T-cell (primary cell): ENCODE measurements at regions not wholly inside any gene's neighbourhood (a gene's known extent, or its start where the extent isn't known, plus 50 kb on each side); places are given as distances from the start of the nearest gene placed in this dataset.

Experiments
- ATAC-seq, 4 experiments: fragments of 200-7000 bp in 3 of 4; fragments of 150-1000 bp in 1 of 4; cut with Tn5 transposase; replicated peaks in 1 of 4; 1 replicate in 3 of 4; 2 replicates in 1 of 4; pipeline ENCODE4 v1.10.0; 2021; ENCODE audit warnings: moderate library complexity in 3 of 4, mild to moderate bottlenecking in 2 of 4, moderate number of reproducible peaks in 1 of 4
- CTCF ChIA-PET, 2 donors: fragments of 300-600 bp; sonication (Branson Sonifier 250); formaldehyde crosslinking; loops; one replicate each; lab custom pipeline; 2022; ENCODE audit warnings: antibody characterized with exemption in 2 of 2; lab: Charles Lee
- POLR2A ChIA-PET, 2 donors: fragments of 300-600 bp; sonication (Branson Sonifier 250); formaldehyde crosslinking; loops; one replicate each; lab custom pipeline; 2022; ENCODE audit warnings: antibody characterized with exemption in 2 of 2; lab: Charles Lee
- DNase-seq, 35 experiments: peaks; one replicate each; pipeline versions ENCODE4 v3.0.0 to v3.0.0-alpha.2; 2013 to 2023
- H3K27ac ChIP-seq: one replicate; pipeline ENCODE4 v1.5.1; 2013; ENCODE audit warnings: low read length
- H3K27me3 ChIP-seq, 2 experiments: replicated peaks in 1 of 2; 1 replicate in 1 of 2; 2 replicates in 1 of 2; pipeline versions ENCODE4 v1.6.1 to v1.7.0; 2013; ENCODE audit warnings: low read length in 1 of 2, mixed read lengths in 1 of 2; ENCODE audit not compliant: control insufficient read depth in 2 of 2, insufficient read depth in 2 of 2; ENCODE audit errors: extremely low read depth in 1 of 2
- H3K36me3 ChIP-seq, 2 donors: 1 replicate in 1 of 2; 2 replicates in 1 of 2; pipeline versions ENCODE4 v1.6.1 to v1.7.0; 2013; ENCODE audit warnings: low read length in 1 of 2; ENCODE audit not compliant: control insufficient read depth in 2 of 2, insufficient read depth in 1 of 2; ENCODE audit errors: extremely low read depth in 1 of 2
- H3K4me1 ChIP-seq, 2 experiments: 1 replicate in 1 of 2; 2 replicates in 1 of 2; pipeline versions ENCODE4 v1.6.1 to v1.7.0; 2013; ENCODE audit warnings: low read length in 2 of 2, mixed read lengths in 1 of 2; ENCODE audit not compliant: insufficient read depth in 2 of 2, control insufficient read depth in 1 of 2; ENCODE audit errors: extremely low read depth in 1 of 2
- H3K4me3 ChIP-seq, 2 donors: 1 replicate in 1 of 2; 2 replicates in 1 of 2; pipeline versions ENCODE4 v1.5.1 to v1.7.0; 2013; ENCODE audit warnings: mild to moderate bottlenecking in 2 of 2, low read length in 1 of 2, moderate library complexity in 1 of 2; ENCODE audit not compliant: control insufficient read depth in 1 of 2; ENCODE audit errors: extremely low read depth in 1 of 2
- H3K9me3 ChIP-seq: 2 replicates; pipeline ENCODE4 v1.7.0; 2013
- H3K27ac Mint-ChIP-seq, 2 donors: one replicate each; pipeline ENCODE4 v1.8.0; 2020 to 2021; ENCODE audit warnings: mild to moderate bottlenecking in 2 of 2, mixed read lengths in 2 of 2
- H3K27me3 Mint-ChIP-seq, 2 donors: one replicate each; pipeline ENCODE4 v1.8.0; 2021 to 2022; ENCODE audit warnings: mixed read lengths in 2 of 2
- H3K36me3 Mint-ChIP-seq: one replicate; pipeline ENCODE4 v1.8.0; 2021; ENCODE audit warnings: mixed read lengths
- H3K4me1 Mint-ChIP-seq, 3 donors: one replicate each; pipeline ENCODE4 v1.8.0; 2020 to 2022; ENCODE audit warnings: mixed read lengths in 3 of 3, mild to moderate bottlenecking in 1 of 3
- H3K4me3 Mint-ChIP-seq, 3 donors: one replicate each; pipeline ENCODE4 v1.8.0; 2020 to 2022; ENCODE audit warnings: mild to moderate bottlenecking in 3 of 3, mixed read lengths in 3 of 3, moderate library complexity in 3 of 3
- H3K9me3 Mint-ChIP-seq, 3 donors: one replicate each; pipeline ENCODE4 v1.8.0; 2020 to 2022; ENCODE audit warnings: mixed read lengths in 3 of 3
- WGBS: methylation state at CpG from one replicate; pipeline ENCODE4 v1.1.5; 2013; ENCODE audit warnings: missing lambda C conversion rate; ENCODE audit not compliant: insufficient coverage; 5-methylcytosine and 5-hydroxymethylcytosine counted together

DNA sequence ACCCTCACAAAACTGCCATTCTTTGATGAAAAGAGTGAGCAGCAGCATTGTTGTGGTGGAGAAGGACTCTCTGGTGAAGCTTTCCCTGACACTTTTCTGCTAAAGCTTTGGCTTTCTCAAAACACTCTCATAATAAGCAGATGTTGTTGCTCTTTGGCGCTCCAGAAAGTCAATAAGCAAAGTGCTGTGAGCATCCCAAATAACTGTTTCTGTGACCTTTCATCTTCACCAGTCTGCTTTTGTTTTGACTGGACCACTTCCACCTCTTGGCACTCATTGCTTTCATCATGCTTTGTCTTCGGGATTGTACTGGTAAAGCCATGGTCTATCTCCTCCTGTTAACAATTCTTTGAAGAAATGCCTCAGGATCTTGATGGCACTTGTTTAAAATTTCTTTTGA lies 424.7 kb upstream of the TMPO start:
- CTCF ChIA-PET: no interaction called here
- Histone ChIP-seq H3K9me3 (no peaks in the 10 kb centered on the region), H3K27me3 (peaks cover 0 to 2% of the 10 kb centered on the region in 2 experiments), H3K36me3 (no peaks in the 10 kb centered on the region), H3K4me3 (no peak overlapping the region), H3K4me1 (no peaks in the 10 kb centered on the region), H3K27ac (no peak overlapping the region)
- Mint-ChIP-seq H3K4me3 (no peak overlapping the region), H3K4me1 (no peaks in the 10 kb centered on the region), H3K27ac (no peak overlapping the region), H3K36me3 (no peaks in the 10 kb centered on the region), H3K9me3 (peaks cover 0 to 8% (median 3%) of the 10 kb centered on the region in 3 donors), H3K27me3 (peaks cover 2 to 10% of the 10 kb centered on the region in 2 donors)
- DNase-seq (no peak), ATAC-seq (no peak)
- WGBS: 78% methylated on average over 2 of the region's 2 CpGs
- POLR2A ChIA-PET: no interaction called here

- no peaks in the 10 kb centered on the region for H3K9me3 Mint-ChIP-seq
- no peaks in the 10 kb centered on the region for H3K36me3 Mint-ChIP-seq
- H3K27ac Mint-ChIP-seq: no peak overlapping the region
- H3K27me3 Mint-ChIP-seq: peaks cover 6 to 9% of the 10 kb centered on the region in 2 donors
- Histone ChIP-seq H3K27ac (no peak overlapping the region), H3K4me1 (no peaks in the 10 kb centered on the region), H3K27me3 (peaks cover 0 to 3% of the 10 kb centered on the region in 2 experiments), H3K36me3 (no peaks in the 10 kb centered on the region), H3K9me3 (no peaks in the 10 kb centered on the region), H3K4me3 (no peak overlapping the region)
- DNase-seq (no peak), ATAC-seq (no peak)
- 76% methylated on average over 2 of the region's 2 CpGs for WGBS
- POLR2A ChIA-PET: interaction anchor here in 1 of 2 donors (0.6 kb wide), 1 partner anchor 328 kb away, joined by 3 read pairs; no protein-coding TSS in a partner anchor
- no peak overlapping the region for H3K4me3 Mint-ChIP-seq
- H3K4me1 Mint-ChIP-seq: no peaks in the 10 kb centered on the region
- CTCF ChIA-PET: no interaction called here
These were observed 419.0 kb upstream of the TMPO start for GRCh38 chr12:98096436-98096835.

- Histone ChIP-seq H3K27me3 (no peaks in the 10 kb centered on the region), H3K4me3 (no peak overlapping the region), H3K27ac (no peak overlapping the region), H3K36me3 (no peaks in the 10 kb centered on the region), H3K4me1 (no peaks in the 10 kb centered on the region), H3K9me3 (no peaks in the 10 kb centered on the region)
- H3K27ac Mint-ChIP-seq: no peak overlapping the region
- no peak overlapping the region for H3K4me3 Mint-ChIP-seq
- WGBS: 43% methylated on average over 2 of the region's 7 CpGs
- ChIA-PET POLR2A (no interaction called here), CTCF (interaction anchor here in 1 of 2 donors (0.6 kb wide), 1 partner anchor 9 kb away, joined by 5 read pairs; no protein-coding TSS in a partner anchor)
- DNase-seq (no peak), ATAC-seq (no peak)
- H3K36me3 Mint-ChIP-seq: no peaks in the 10 kb centered on the region
- H3K4me1 Mint-ChIP-seq: no peaks in the 10 kb centered on the region
- H3K27me3 Mint-ChIP-seq: no peaks in the 10 kb centered on the region
- no peaks in the 10 kb centered on the region for H3K9me3 Mint-ChIP-seq
These were observed 409.2 kb upstream of the TMPO start for GRCh38 chr12:98106031-98106683.

DNA sequence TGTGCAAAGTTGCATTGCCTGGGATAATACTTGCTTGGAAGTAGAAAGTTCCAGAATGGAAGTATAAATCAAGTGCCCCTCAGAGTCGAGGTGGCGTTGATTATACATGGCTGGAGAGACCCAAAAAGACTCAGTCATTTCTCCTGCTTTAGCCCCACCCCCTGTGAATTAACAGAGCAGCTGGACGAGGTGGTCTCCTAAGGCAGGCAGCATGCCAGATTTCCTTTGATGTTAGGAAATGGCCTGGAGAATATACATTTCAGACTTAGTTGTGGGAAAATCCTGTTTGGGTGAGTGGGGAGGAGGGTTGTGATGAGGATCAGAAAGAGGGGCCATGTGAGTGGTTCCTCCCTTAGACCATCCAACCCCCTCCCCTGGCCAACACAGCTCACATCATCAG lies 406.1 kb upstream of the TMPO start:
- no peak overlapping the region for H3K27ac ChIP-seq
- no peaks in the 10 kb centered on the region for H3K36me3 Mint-ChIP-seq
- H3K27me3 ChIP-seq: no peaks in the 10 kb centered on the region
- POLR2A ChIA-PET: no interaction called here
- H3K36me3 ChIP-seq: no peaks in the 10 kb centered on the region
- no peaks in the 10 kb centered on the region for H3K4me1 ChIP-seq
- ATAC-seq (no peak), DNase-seq (no peak)
- no peaks in the 10 kb centered on the region for H3K9me3 Mint-ChIP-seq
- CTCF ChIA-PET: no interaction called here
- H3K27me3 Mint-ChIP-seq: no peaks in the 10 kb centered on the region
- no peak overlapping the region for H3K4me3 Mint-ChIP-seq
- no peak overlapping the region for H3K27ac Mint-ChIP-seq
- no peaks in the 10 kb centered on the region for H3K4me1 Mint-ChIP-seq
- no CpG with 5 or more reads among the region's 3 CpGs for WGBS
- H3K4me3 ChIP-seq: no peak overlapping the region
- no peaks in the 10 kb centered on the region for H3K9me3 ChIP-seq

- CTCF ChIA-PET: no interaction called here
- POLR2A ChIA-PET: no interaction called here
- Histone ChIP-seq H3K4me1 (no peaks in the 10 kb centered on the region), H3K36me3 (no peaks in the 10 kb centered on the region), H3K27ac (no peak overlapping the region), H3K4me3 (no peak overlapping the region), H3K9me3 (no peaks in the 10 kb centered on the region), H3K27me3 (no peaks in the 10 kb centered on the region)
- no peaks in the 10 kb centered on the region for H3K9me3 Mint-ChIP-seq
- no peaks in the 10 kb centered on the region for H3K27me3 Mint-ChIP-seq
- no peaks in the 10 kb centered on the region for H3K36me3 Mint-ChIP-seq
- H3K4me3 Mint-ChIP-seq: no peak overlapping the region
- no peak for ATAC-seq
- H3K27ac Mint-ChIP-seq: no peak overlapping the region
- WGBS: 68% methylated on average over 2 of the region's 8 CpGs
- no peaks in the 10 kb centered on the region for H3K4me1 Mint-ChIP-seq
- DNase-seq: no peak
These were observed 404.9 kb upstream of the TMPO start for GRCh38 chr12:98110536-98110935.

GRCh38 chr12:98113548-98113947 lies 401.8 kb upstream of the TMPO start:
- no peaks in the 10 kb centered on the region for H3K4me1 Mint-ChIP-seq
- ATAC-seq: no peak
- no peaks in the 10 kb centered on the region for H3K36me3 Mint-ChIP-seq
- H3K27me3 Mint-ChIP-seq: no peaks in the 10 kb centered on the region
- Histone ChIP-seq H3K27ac (no peak overlapping the region), H3K36me3 (no peaks in the 10 kb centered on the region), H3K27me3 (no peaks in the 10 kb centered on the region), H3K4me1 (no peaks in the 10 kb centered on the region), H3K9me3 (no peaks in the 10 kb centered on the region), H3K4me3 (no peak overlapping the region)
- H3K9me3 Mint-ChIP-seq: peaks cover 0 to 4% (median 0%) of the 10 kb centered on the region in 3 donors
- no peak overlapping the region for H3K27ac Mint-ChIP-seq
- POLR2A ChIA-PET: no interaction called here
- no peak overlapping the region for H3K4me3 Mint-ChIP-seq
- CTCF ChIA-PET: no interaction called here
- WGBS: no CpG with 5 or more reads among the region's 2 CpGs
- DNase-seq: no peak
